ENCODE measurements at regions not wholly inside any gene's neighbourhood (a gene's known extent, or its start where the extent isn't known, plus 50 kb on each side); places are given as distances from the start of the nearest gene placed in this dataset.

GRCh38 chr13:106882246-106882645 is 314.3 kb upstream of the ARGLU1 start:
- TF ChIP-seq CTCF (IDR thresholded peaks at IDR 0.05; ENCODE audit: poor library complexity): no peak
- no peak for TF ChIP-seq EZH2 (IDR thresholded peaks at IDR 0.05; ENCODE audit: borderline replicate concordance)

Data from hepatocyte (in vitro differentiated cells).